NB4 (cell line): ENCODE measurements at regions not wholly inside any gene's neighbourhood (a gene's known extent, or its start where the extent isn't known, plus 50 kb on each side); places are given as distances from the start of the nearest gene placed in this dataset.

Experiments
- DNase-seq: peaks from one replicate; pipeline ENCODE4 v3.0.0; 2010; ENCODE audit warnings: low read depth
- H3K4me3 ChIP-seq: one replicate; pipeline ENCODE4 v1.5.1; 2011; ENCODE audit warnings: mild to moderate bottlenecking, low read depth, low read length, moderate library complexity
- CTCF ChIP-seq: IDR thresholded peaks from one replicate; pipeline ENCODE4 v1.5.1; 2012; ENCODE audit warnings: low read depth, low read length
- MAX ChIP-seq: IDR thresholded peaks from 2 replicates; pipeline ENCODE4 v1.6.1; 2011; ENCODE audit warnings: low read depth, low read length
- MYC ChIP-seq: IDR thresholded peaks from 2 replicates; pipeline ENCODE4 v1.6.1; 2011; ENCODE audit warnings: low read depth, low read length
- POLR2A ChIP-seq: IDR thresholded peaks from 2 replicates; pipeline ENCODE4 v1.6.1; 2011; ENCODE audit warnings: mild to moderate bottlenecking; ENCODE audit not compliant: insufficient read length; ENCODE audit errors: extremely low read depth

GRCh38 chr10:117927871-117928270 is 118.9 kb downstream of the RAB11FIP2 start:
- DNase-seq, result no peak
- no peak overlapping the region for H3K4me3 ChIP-seq

GRCh38 chr10:117928281-117928680 is 118.5 kb downstream of the RAB11FIP2 start:
- no peak for DNase-seq
- H3K4me3 ChIP-seq, result no peak overlapping the region
- no peak for TF ChIP-seq MAX

More at GRCh38 chr10:117927871-117928270, 118.9 kb downstream of the RAB11FIP2 start:
- TF ChIP-seq CTCF, result no peak
- no peak for TF ChIP-seq MYC
- no peak for TF ChIP-seq MAX
- no peak for TF ChIP-seq POLR2A

DNA sequence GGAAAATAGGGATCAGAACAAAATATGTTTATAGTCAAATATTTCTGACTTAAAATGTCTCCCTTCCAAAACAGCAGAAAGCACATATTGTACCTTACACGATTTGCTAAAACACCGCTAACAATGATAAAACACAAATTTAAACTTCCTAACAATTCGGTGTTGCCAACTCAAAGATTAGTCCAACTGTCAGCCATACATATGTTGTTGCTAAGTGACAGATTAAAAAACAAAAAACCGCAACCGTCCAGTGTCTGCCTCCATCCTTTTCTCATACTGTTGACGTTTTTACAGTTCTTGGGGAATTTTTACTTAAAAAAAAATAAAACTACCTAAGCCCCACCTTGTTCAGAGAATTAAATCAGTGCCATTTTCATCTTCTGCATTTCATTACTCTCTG is 118.0 kb downstream of the RAB11FIP2 start:
- H3K4me3 ChIP-seq, result no peak overlapping the region
- no peak for TF ChIP-seq MYC
- no peak for TF ChIP-seq POLR2A
- no peak for TF ChIP-seq CTCF
- DNase-seq, result no peak

GRCh38 chr10:117929327-117930067 is 117.2 kb downstream of the RAB11FIP2 start:
- no peak overlapping the region for H3K4me3 ChIP-seq
- no peak for DNase-seq
- TF ChIP-seq CTCF, result no peak
- no peak for TF ChIP-seq POLR2A
- TF ChIP-seq MAX, result no peak
- TF ChIP-seq MYC, result no peak

DNA sequence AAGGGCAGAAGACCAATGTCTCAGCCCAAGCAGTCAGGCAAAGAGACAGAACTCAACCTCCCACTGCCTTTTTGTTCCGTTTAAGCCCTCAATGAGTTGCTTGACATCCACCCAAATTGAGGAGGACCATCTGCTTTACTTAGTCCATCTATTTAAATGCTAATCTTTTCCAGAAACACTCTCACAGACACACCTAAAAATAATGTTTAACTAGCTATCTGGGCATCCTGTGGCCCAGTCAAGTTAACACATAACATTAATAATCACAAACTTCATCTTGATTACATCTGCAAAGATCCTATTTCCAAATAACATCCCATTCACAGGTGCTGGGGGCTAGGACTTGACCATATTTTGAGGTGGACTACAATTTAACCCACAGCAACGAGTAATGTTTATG is 115.7 kb downstream of the RAB11FIP2 start:
- no peak overlapping the region for H3K4me3 ChIP-seq
- TF ChIP-seq MAX (no peak), MYC (no peak), CTCF (no peak), POLR2A (no peak)
- no peak for DNase-seq

DNA sequence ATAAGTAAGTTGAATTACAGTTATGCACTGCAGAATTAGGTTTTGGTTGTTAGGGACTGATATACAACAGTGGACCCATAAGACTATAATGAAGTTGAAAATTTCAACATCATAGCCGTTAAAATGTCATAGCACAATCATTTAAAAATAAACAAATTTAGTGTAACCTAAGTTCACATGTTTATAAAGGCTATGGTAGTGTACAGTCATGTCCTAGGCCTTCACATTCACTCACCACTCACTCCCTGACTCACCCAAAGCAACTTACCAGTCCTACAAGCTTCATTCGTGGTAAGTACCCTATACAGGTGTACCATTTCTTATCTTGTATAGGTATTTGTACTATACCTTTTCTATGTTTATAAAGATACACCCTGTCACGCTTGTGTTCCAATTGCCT is 113.7 kb downstream of the RAB11FIP2 start:
- H3K4me3 ChIP-seq, result no peak overlapping the region
- TF ChIP-seq CTCF (no peak), MYC (no peak), POLR2A (no peak), MAX (no peak)
- no peak for DNase-seq
